Common myeloid progenitor, CD34-positive (primary cell): ENCODE measurements at regions not wholly inside any gene's neighbourhood (a gene's known extent, or its start where the extent isn't known, plus 50 kb on each side); places are given as distances from the start of the nearest gene placed in this dataset.

ENCODE experiments used
- CTCF ChIA-PET: fragments of 350-600 bp; sonication (Branson Sonifier 250); formaldehyde crosslinking; loops from one replicate; lab custom pipeline; 2021; ENCODE audit warnings: antibody characterized with exemption; lab: Charles Lee
- POLR2A ChIA-PET: fragments of 350-600 bp; sonication (Branson Sonifier 250); formaldehyde crosslinking; loops from one replicate; lab custom pipeline; 2021; ENCODE audit warnings: antibody characterized with exemption; lab: Charles Lee
- DNase-seq, 3 donors: peaks; one replicate each; pipeline versions ENCODE4 v3.0.0 to v3.0.0-alpha.2; 2013
- H3K27ac ChIP-seq, 2 experiments: 1 replicate in 1 of 2; 2 replicates in 1 of 2; pipeline ENCODE4 v1.7.0; 2013; ENCODE audit warnings: inconsistent platforms in 2 of 2, low read length in 2 of 2, mild to moderate bottlenecking in 2 of 2, low read depth in 1 of 2, moderate library complexity in 1 of 2; ENCODE audit not compliant: severe bottlenecking in 2 of 2, insufficient read depth in 1 of 2, poor library complexity in 1 of 2
- H3K27me3 ChIP-seq, 5 experiments: replicated peaks in 2 of 5; 1 replicate in 3 of 5; 2 replicates in 2 of 5; pipeline versions ENCODE4 v1.6.1 to v1.7.0; 2013; ENCODE audit warnings: low read length in 4 of 5, mild to moderate bottlenecking in 2 of 5, moderate library complexity in 2 of 5, inconsistent platforms in 1 of 5; ENCODE audit not compliant: insufficient read depth in 5 of 5, control insufficient read depth in 4 of 5
- H3K36me3 ChIP-seq, 4 experiments: 1 replicate in 2 of 4; 2 replicates in 2 of 4; pipeline versions ENCODE4 v1.6.1 to v1.7.0; 2013; ENCODE audit warnings: low read length in 3 of 4, control low read depth in 1 of 4, mild to moderate bottlenecking in 1 of 4; ENCODE audit not compliant: control insufficient read depth in 4 of 4, insufficient read depth in 4 of 4
- H3K4me1 ChIP-seq, 4 experiments: 1 replicate in 3 of 4; 2 replicates in 1 of 4; pipeline versions ENCODE4 v1.6.1 to v1.7.1; 2013; ENCODE audit warnings: low read length in 3 of 4, mild to moderate bottlenecking in 3 of 4, control low read depth in 1 of 4, inconsistent platforms in 1 of 4, moderate library complexity in 1 of 4; ENCODE audit not compliant: control insufficient read depth in 4 of 4, insufficient read depth in 4 of 4; ENCODE audit errors: control extremely low read depth in 1 of 4
- H3K4me3 ChIP-seq, 7 experiments: 1 replicate in 4 of 7; 2 replicates in 3 of 7; pipeline versions ENCODE4 v1.5.1 to v1.7.0; 2013; ENCODE audit warnings: mild to moderate bottlenecking in 7 of 7, low read length in 6 of 7, moderate library complexity in 6 of 7, inconsistent platforms in 2 of 7, low read depth in 2 of 7, control low read depth in 1 of 7; ENCODE audit not compliant: insufficient read depth in 4 of 7, control insufficient read depth in 1 of 7; ENCODE audit errors: extremely low read depth in 1 of 7
- H3K9me3 ChIP-seq, 5 experiments: 1 replicate in 4 of 5; 2 replicates in 1 of 5; pipeline versions ENCODE4 v1.6.1 to v1.7.1; 2013; ENCODE audit warnings: low read length in 4 of 5, mild to moderate bottlenecking in 2 of 5, inconsistent platforms in 1 of 5, low read depth in 1 of 5, moderate library complexity in 1 of 5; ENCODE audit not compliant: control insufficient read depth in 4 of 5, insufficient read depth in 2 of 5; ENCODE audit errors: control extremely low read depth in 1 of 5
- WGBS: methylation state at CpG from one replicate; pipeline ENCODE4 v1.1.5; 2013; ENCODE audit not compliant: insufficient coverage; 5-methylcytosine and 5-hydroxymethylcytosine counted together

DNA sequence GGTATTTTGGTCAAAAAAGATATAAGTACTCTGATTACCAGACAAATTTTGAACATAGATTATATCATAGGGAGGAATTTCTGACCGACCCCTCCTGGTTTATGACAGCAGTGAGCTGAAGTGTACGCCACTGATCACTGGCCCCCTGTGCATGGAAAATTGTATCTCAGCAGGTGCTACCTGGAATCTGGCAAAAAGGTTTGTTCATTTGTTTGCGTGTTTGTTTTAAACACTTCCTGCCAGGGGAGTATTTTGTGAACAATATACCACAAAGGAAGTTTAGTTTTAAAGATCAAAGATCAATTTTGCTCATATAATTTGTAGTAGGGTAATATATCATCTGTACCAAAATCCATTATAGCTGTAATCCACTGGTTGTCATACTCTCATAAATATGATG, 219.7 kb upstream of the TENM3 start:
- H3K4me1 ChIP-seq = no peaks in the 10 kb centered on the region
- 92% methylated on average over 2 of the region's 3 CpGs for WGBS
- H3K36me3 ChIP-seq = no peaks in the 10 kb centered on the region
- no peak for DNase-seq
- POLR2A ChIA-PET = no interaction called here
- H3K27me3 ChIP-seq = no peaks in the 10 kb centered on the region
- H3K9me3 ChIP-seq = no peaks in the 10 kb centered on the region
- CTCF ChIA-PET = no interaction called here
- H3K27ac ChIP-seq = no peak overlapping the region
- no peak overlapping the region for H3K4me3 ChIP-seq

GRCh38 chr4:182042945-182043344, 200.3 kb upstream of the TENM3 start:
- ChIA-PET CTCF (no interaction called here), POLR2A (no interaction called here)
- no peaks in the 10 kb centered on the region for H3K27me3 ChIP-seq
- no CpG with 5 or more reads among the region's 8 CpGs for WGBS
- H3K9me3 ChIP-seq = no peaks in the 10 kb centered on the region
- H3K27ac ChIP-seq = no peak overlapping the region
- no peak overlapping the region for H3K4me3 ChIP-seq
- no peaks in the 10 kb centered on the region for H3K4me1 ChIP-seq
- H3K36me3 ChIP-seq = no peaks in the 10 kb centered on the region
- no peak for DNase-seq

DNA sequence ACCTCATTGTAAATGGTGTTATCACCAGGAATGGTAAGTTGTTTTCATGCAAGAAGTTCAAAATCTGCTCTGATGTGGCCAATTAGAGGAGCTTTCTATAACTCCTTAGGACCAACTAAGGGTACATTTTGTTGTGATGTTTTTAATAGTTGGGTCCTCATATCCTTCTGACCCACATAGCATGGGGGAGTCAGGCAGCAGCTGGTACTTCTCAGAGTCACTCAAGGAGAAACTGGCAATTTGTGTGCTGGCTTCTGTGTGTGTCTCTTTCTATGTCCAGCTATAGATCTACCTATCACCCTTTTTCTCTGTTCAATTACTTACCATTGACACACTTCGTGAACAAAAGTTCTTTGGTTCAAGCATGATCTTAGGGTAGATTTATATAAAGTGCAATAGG, 194.3 kb upstream of the TENM3 start:
- H3K9me3 ChIP-seq = no peaks in the 10 kb centered on the region
- no peak overlapping the region for H3K27ac ChIP-seq
- no peaks in the 10 kb centered on the region for H3K36me3 ChIP-seq
- no CpG with 5 or more reads among the region's 1 CpG for WGBS
- POLR2A ChIA-PET = no interaction called here
- no peak for DNase-seq
- H3K4me1 ChIP-seq = no peaks in the 10 kb centered on the region
- H3K4me3 ChIP-seq = no peak overlapping the region
- CTCF ChIA-PET = no interaction called here
- H3K27me3 ChIP-seq = no peaks in the 10 kb centered on the region

DNA sequence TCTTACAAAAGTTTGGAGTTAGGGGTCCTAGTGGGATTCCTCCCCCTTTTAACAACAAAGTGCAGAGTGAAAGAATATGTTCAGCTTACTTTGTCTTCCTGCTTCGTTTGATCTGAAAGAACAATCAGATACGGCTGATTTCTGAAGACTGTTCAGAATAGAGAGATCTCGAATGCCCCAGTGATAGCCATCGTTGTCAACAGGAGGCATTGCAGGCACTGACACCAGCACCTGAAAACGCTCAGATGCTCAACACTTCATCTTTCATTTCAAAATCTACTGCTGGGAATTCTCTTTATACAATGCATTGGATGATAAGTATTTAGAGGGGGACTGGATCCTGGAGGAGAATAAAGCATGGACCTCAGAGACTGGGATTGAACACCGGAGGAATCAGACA, 186.3 kb upstream of the TENM3 start:
- POLR2A ChIA-PET = no interaction called here
- no peak for DNase-seq
- Histone ChIP-seq H3K9me3 (no peaks in the 10 kb centered on the region), H3K36me3 (no peaks in the 10 kb centered on the region), H3K4me3 (no peak overlapping the region), H3K27me3 (no peaks in the 10 kb centered on the region), H3K27ac (no peak overlapping the region), H3K4me1 (no peaks in the 10 kb centered on the region)
- CTCF ChIA-PET = no interaction called here
- WGBS = 90% methylated on average over 5 of the region's 6 CpGs

DNA sequence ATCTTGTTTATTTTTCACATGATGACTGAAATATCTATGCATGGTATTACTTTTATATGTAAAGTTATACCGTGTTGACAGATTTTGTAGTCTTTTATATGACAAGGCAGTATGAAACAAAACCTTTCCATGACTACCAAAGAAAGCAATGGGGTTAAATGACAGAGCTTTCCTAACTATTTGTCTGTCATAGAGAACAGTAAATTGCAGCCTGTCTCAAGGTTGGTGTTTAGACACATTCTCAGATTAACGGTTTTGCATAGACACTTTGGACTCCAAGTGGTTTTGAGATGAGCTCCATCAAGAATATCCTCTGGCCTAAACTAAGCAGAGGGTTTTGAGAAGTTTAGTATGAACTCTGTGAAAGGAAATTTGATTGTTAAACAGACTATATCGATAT, 180.7 kb upstream of the TENM3 start:
- Histone ChIP-seq H3K27me3 (no peaks in the 10 kb centered on the region), H3K27ac (no peak overlapping the region), H3K4me1 (no peaks in the 10 kb centered on the region), H3K9me3 (no peaks in the 10 kb centered on the region), H3K36me3 (no peaks in the 10 kb centered on the region), H3K4me3 (no peak overlapping the region)
- WGBS = 100% methylated on average over 1 of the region's 3 CpGs
- POLR2A ChIA-PET = no interaction called here
- DNase-seq = no peak
- CTCF ChIA-PET = no interaction called here

- Histone ChIP-seq H3K36me3 (no peaks in the 10 kb centered on the region), H3K27me3 (no peaks in the 10 kb centered on the region), H3K27ac (no peak overlapping the region), H3K4me3 (no peak overlapping the region), H3K9me3 (no peaks in the 10 kb centered on the region), H3K4me1 (no peaks in the 10 kb centered on the region)
- ChIA-PET POLR2A (no interaction called here), CTCF (no interaction called here)
- no peak for DNase-seq
These were observed 180.3 kb upstream of the TENM3 start for GRCh38 chr4:182062936-182063335.

DNA sequence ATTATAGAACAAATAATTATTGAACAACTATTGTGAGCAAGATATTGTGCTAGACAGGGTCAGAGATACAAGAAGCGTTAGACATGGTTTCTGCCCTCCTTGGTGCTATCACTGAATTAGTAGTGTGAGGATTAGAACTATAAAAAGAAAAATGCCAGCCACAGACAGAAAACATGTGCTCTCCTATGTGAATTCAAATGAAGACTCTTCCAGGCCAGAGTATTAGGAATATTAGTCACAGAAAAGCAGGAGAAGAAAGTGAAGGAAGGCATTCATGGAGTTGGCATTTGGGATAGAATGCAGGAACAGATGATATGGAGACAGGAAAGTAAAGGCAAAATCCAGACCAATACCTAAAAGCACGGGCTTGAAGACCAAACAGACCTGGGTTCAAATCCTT, 179.6 kb upstream of the TENM3 start:
- Histone ChIP-seq H3K4me3 (no peak overlapping the region), H3K36me3 (no peaks in the 10 kb centered on the region), H3K27ac (no peak overlapping the region), H3K27me3 (no peaks in the 10 kb centered on the region), H3K9me3 (no peaks in the 10 kb centered on the region), H3K4me1 (no peaks in the 10 kb centered on the region)
- no peak for DNase-seq
- ChIA-PET CTCF (no interaction called here), POLR2A (no interaction called here)
- WGBS = 100% methylated on average over 1 of the region's 2 CpGs

DNA sequence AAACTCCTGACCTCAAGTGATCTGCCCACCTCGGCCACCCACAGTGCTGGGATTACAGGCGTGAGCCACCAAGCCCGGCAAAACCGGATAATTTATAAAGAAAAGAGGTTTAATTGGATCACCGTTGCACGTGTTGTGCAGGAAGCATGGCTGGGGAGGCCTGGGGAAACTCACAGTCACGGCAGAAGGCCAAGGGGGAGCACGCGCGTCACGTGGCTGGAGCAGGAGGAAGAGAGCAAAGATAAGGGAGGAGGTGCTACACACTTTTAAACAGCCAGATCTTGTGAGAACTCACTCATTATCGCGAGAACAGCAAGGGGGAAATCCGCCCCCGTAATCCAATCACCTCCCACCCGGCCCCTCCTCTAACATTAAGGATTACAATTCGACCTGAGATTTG, 177.9 kb upstream of the TENM3 start:
- ChIA-PET POLR2A (no interaction called here), CTCF (no interaction called here)
- Histone ChIP-seq H3K27ac (no peak overlapping the region), H3K4me1 (no peaks in the 10 kb centered on the region), H3K4me3 (no peak overlapping the region), H3K27me3 (no peaks in the 10 kb centered on the region), H3K36me3 (no peaks in the 10 kb centered on the region), H3K9me3 (no peaks in the 10 kb centered on the region)
- no peak for DNase-seq
- WGBS = 83% methylated on average over 9 of the region's 17 CpGs
